ENCODE measurements at regions not wholly inside any gene's neighbourhood (a gene's known extent, or its start where the extent isn't known, plus 50 kb on each side); places are given as distances from the start of the nearest gene placed in this dataset.

DNA sequence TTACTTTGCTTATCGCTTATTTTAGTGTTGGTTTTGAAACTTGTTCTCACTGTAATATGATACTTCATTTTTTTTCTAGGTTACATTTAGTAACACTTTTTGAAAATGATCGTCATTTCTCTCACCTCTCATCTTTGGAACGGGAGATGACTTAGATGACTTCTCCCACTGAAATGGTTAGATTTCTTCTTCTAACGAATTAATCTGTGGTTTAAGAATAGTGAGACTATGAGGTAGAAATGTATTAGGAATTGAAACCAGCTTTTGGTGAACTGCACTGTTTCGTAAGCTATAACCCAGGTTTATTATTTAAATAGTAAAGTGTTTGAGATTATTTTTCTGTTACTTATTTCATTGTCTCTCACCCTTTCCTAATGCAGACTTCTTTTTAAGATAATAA, 93.7 kb downstream of the PRR15 start:
- Histone ChIP-seq H3K9me3 (ENCODE audit: control insufficient read depth in 4 of 4, low read length in 3 of 4) (no peaks in the 10 kb centered on the region), H3K4me3 (ENCODE audit: low read depth in 1 of 3, low read length in 3 of 3) (no peak overlapping the region), H3K9ac (ENCODE audit: low read depth in 1 of 2, low read length in 2 of 2) (no peak overlapping the region), H3K36me3 (ENCODE audit: control insufficient read depth in 4 of 4, insufficient read depth in 3 of 4, low read depth in 1 of 4, low read length in 3 of 4) (no peaks in the 10 kb centered on the region), H3K27me3 (ENCODE audit: control insufficient read depth in 4 of 4, insufficient read depth in 4 of 4, low read length in 3 of 4) (no peaks in the 10 kb centered on the region), H3K27ac (ENCODE audit: low read depth in 1 of 2, low read length in 2 of 2) (no peak overlapping the region), H3K4me1 (ENCODE audit: control insufficient read depth in 4 of 4, insufficient read depth in 4 of 4, low read length in 3 of 4) (no peaks in the 10 kb centered on the region)
- no peak for TF ChIP-seq RAD21 (IDR thresholded peaks at IDR 0.05)
- TF ChIP-seq YY1 (IDR thresholded peaks at IDR 0.05): no peak
- TF ChIP-seq NR2F2 (IDR thresholded peaks at IDR 0.05): no peak
- TF ChIP-seq, protein P1, sequence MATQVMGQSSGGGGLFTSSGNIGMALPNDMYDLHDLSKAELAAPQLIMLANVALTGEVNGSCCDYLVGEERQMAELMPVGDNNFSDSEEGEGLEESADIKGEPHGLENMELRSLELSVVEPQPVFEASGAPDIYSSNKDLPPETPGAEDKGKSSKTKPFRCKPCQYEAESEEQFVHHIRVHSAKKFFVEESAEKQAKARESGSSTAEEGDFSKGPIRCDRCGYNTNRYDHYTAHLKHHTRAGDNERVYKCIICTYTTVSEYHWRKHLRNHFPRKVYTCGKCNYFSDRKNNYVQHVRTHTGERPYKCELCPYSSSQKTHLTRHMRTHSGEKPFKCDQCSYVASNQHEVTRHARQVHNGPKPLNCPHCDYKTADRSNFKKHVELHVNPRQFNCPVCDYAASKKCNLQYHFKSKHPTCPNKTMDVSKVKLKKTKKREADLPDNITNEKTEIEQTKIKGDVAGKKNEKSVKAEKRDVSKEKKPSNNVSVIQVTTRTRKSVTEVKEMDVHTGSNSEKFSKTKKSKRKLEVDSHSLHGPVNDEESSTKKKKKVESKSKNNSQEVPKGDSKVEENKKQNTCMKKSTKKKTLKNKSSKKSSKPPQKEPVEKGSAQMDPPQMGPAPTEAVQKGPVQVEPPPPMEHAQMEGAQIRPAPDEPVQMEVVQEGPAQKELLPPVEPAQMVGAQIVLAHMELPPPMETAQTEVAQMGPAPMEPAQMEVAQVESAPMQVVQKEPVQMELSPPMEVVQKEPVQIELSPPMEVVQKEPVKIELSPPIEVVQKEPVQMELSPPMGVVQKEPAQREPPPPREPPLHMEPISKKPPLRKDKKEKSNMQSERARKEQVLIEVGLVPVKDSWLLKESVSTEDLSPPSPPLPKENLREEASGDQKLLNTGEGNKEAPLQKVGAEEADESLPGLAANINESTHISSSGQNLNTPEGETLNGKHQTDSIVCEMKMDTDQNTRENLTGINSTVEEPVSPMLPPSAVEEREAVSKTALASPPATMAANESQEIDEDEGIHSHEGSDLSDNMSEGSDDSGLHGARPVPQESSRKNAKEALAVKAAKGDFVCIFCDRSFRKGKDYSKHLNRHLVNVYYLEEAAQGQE (IDR thresholded peaks at IDR 0.05): no peak
- no peak for TF ChIP-seq JUND (IDR thresholded peaks at IDR 0.05)
- TF ChIP-seq EGR1 (IDR thresholded peaks at IDR 0.05; ENCODE audit: low read depth in 2 of 2): no peak
- TF ChIP-seq GABPA (IDR thresholded peaks at IDR 0.05 in 1 of 2, conservative IDR thresholded peaks at IDR 0.05 in 1 of 2): no peak
- no peak for TF ChIP-seq TAF1 (conservative IDR thresholded peaks at IDR 0.05)
- TF ChIP-seq, protein P2, sequence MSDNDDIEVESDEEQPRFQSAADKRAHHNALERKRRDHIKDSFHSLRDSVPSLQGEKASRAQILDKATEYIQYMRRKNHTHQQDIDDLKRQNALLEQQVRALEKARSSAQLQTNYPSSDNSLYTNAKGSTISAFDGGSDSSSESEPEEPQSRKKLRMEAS (IDR thresholded peaks at IDR 0.05): no peak
- TF ChIP-seq, protein P3, sequence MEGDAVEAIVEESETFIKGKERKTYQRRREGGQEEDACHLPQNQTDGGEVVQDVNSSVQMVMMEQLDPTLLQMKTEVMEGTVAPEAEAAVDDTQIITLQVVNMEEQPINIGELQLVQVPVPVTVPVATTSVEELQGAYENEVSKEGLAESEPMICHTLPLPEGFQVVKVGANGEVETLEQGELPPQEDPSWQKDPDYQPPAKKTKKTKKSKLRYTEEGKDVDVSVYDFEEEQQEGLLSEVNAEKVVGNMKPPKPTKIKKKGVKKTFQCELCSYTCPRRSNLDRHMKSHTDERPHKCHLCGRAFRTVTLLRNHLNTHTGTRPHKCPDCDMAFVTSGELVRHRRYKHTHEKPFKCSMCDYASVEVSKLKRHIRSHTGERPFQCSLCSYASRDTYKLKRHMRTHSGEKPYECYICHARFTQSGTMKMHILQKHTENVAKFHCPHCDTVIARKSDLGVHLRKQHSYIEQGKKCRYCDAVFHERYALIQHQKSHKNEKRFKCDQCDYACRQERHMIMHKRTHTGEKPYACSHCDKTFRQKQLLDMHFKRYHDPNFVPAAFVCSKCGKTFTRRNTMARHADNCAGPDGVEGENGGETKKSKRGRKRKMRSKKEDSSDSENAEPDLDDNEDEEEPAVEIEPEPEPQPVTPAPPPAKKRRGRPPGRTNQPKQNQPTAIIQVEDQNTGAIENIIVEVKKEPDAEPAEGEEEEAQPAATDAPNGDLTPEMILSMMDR (IDR thresholded peaks at IDR 0.05; ENCODE audit: low read depth, low read length, missing input control): no peak
- TF ChIP-seq HNF4G (IDR thresholded peaks at IDR 0.05): no peak
- TF ChIP-seq, protein P4, sequence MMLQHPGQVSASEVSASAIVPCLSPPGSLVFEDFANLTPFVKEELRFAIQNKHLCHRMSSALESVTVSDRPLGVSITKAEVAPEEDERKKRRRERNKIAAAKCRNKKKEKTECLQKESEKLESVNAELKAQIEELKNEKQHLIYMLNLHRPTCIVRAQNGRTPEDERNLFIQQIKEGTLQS (IDR thresholded peaks at IDR 0.05): no peak
- TF ChIP-seq HNF4A (conservative IDR thresholded peaks at IDR 0.05): no peak
- no peak for TF ChIP-seq FOXA1 (IDR thresholded peaks at IDR 0.05)
- no peak for TF ChIP-seq FOXA2 (IDR thresholded peaks at IDR 0.05)
- no peak for TF ChIP-seq SP1 (IDR thresholded peaks at IDR 0.05)
- TF ChIP-seq, protein P5, sequence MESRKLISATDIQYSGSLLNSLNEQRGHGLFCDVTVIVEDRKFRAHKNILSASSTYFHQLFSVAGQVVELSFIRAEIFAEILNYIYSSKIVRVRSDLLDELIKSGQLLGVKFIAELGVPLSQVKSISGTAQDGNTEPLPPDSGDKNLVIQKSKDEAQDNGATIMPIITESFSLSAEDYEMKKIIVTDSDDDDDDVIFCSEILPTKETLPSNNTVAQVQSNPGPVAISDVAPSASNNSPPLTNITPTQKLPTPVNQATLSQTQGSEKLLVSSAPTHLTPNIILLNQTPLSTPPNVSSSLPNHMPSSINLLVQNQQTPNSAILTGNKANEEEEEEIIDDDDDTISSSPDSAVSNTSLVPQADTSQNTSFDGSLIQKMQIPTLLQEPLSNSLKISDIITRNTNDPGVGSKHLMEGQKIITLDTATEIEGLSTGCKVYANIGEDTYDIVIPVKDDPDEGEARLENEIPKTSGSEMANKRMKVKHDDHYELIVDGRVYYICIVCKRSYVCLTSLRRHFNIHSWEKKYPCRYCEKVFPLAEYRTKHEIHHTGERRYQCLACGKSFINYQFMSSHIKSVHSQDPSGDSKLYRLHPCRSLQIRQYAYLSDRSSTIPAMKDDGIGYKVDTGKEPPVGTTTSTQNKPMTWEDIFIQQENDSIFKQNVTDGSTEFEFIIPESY (IDR thresholded peaks at IDR 0.05): no peak
- TF ChIP-seq RXRA (IDR thresholded peaks at IDR 0.05): no peak
- WGBS: 95% methylated on average over 5 of the region's 5 CpGs
- no peak for DNase-seq (ENCODE audit: low spot score)
